Adrenal gland (tissue), 9 donors: ENCODE measurements at regions not wholly inside any gene's neighbourhood (a gene's known extent, or its start where the extent isn't known, plus 50 kb on each side); places are given as distances from the start of the nearest gene placed in this dataset.

Experiments
- DNase-seq, 7 donors: peaks; one replicate each; pipeline ENCODE4 v3.0.0-alpha.2; 2019 to 2020
- H3K27ac ChIP-seq, 5 donors: fragments of 200-600 bp; sonication (generic) in 4 of 5; 1 replicate in 3 of 5; 2 replicates in 2 of 5; pipeline versions ENCODE4 v1.5.1 to v1.8.0; 2016 to 2020; ENCODE audit warnings: mild to moderate bottlenecking in 1 of 5
- H3K27me3 ChIP-seq: fragments of 200-600 bp; 2 replicates; pipeline ENCODE4 v1.8.0; 2021
- H3K36me3 ChIP-seq, 2 donors: fragments of 200-600 bp; replicated peaks in 1 of 2; 1 replicate in 1 of 2; 2 replicates in 1 of 2; pipeline versions ENCODE4 v1.5.1 to v1.8.0; 2018 to 2022
- H3K4me1 ChIP-seq, 2 donors: fragments of 200-600 bp; replicated peaks in 1 of 2; 1 replicate in 1 of 2; 2 replicates in 1 of 2; pipeline versions ENCODE4 v1.5.1 to v1.8.0; 2018 to 2021
- H3K4me3 ChIP-seq, 4 donors: fragments of 200-600 bp; sonication (generic) in 3 of 4; one replicate each; pipeline ENCODE4 v1.5.1; 2016 to 2018
- H3K9me3 ChIP-seq, 3 donors: fragments of 200-600 bp; sonication (generic) in 1 of 3; replicated peaks in 1 of 3; 1 replicate in 2 of 3; 2 replicates in 1 of 3; pipeline versions ENCODE4 v1.5.1 to v1.8.0; 2016 to 2021
- POLR2A ChIP-seq, 2 donors: fragments of 450-650 bp; IDR thresholded peaks; one replicate each; pipeline ENCODE4 v1.6.1; 2017; ENCODE audit warnings: antibody characterized with exemption in 2 of 2, mild to moderate bottlenecking in 2 of 2, moderate library complexity in 1 of 2
- WGBS, 4 donors: extraction: QIAGEN DNeasy Blood & Tissue Kit in 2 of 4; methylation state at CpG; one replicate each; pipeline versions ENCODE4 v1.1.5 to v1.1.7; 2013 to 2017; 5-methylcytosine and 5-hydroxymethylcytosine counted together
- intact Hi-C, 2 donors: fragments of 100-400 bp; cut with DNase I; formaldehyde crosslinking; loops; one replicate each; pipeline versions ENCODE4 v1.14.1 to v1.15.0; 2022 to 2023
- TF ChIP-seq, protein P1 (sequence below), 6 experiments: fragments of 450-650 bp in 4 of 6; fragments of 200-600 bp in 2 of 6; sonication (generic) in 1 of 6; IDR thresholded peaks; 1 replicate in 5 of 6; 2 replicates in 1 of 6; pipeline versions ENCODE4 v1.5.1 to v1.8.0; 2016 to 2021; ENCODE audit warnings: antibody characterized with exemption in 6 of 6, mild to moderate bottlenecking in 2 of 6, moderate library complexity in 1 of 6
- donor health status: healthy with polysubstance abuse.
- donor health status: Bipolar disorder and iron deficiency.
- donor health status: DM: yes; HTN: yes; CAD: no.
- donor health status: DM: no; HTN: no; CAD: no.
- donor health status: DM: no; HTN: no; CAD: no.

DNA sequence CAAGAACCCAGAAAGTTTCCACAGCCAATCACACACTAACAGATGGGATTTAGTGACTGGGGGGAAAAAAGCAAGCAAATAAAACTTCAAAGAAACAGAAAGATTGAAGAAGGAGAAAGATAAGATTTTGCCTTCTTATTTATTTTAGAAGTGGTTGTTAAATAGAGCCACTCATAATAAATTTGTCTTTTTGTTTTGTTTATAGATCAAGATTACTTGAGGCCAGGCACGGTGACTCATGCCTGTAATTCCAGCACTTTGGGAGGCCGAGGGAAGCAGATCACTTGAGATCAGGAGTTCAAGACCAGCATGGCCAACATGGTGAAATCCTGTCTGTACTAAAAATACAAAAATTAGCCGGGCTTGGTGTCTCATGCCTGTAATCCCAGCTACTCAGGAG is 94.9 kb upstream of the RANBP3L start:
- 32 to 36% (median 34%) methylated on average over 3 of the region's 3 CpGs for WGBS, 4 donors
- Histone ChIP-seq H3K36me3 (no peaks in the 10 kb centered on the region), H3K4me1 (no peaks in the 10 kb centered on the region), H3K27me3 (no peaks in the 10 kb centered on the region), H3K9me3 (no peaks in the 10 kb centered on the region), H3K27ac (no peak overlapping the region), H3K4me3 (no peak overlapping the region)
- DNase-seq, result peak in 6 of 7 donors; percentile 17 to 64 (median 41)
- no peak for TF ChIP-seq POLR2A (IDR thresholded peaks at IDR 0.05)
- TF ChIP-seq, protein P1, sequence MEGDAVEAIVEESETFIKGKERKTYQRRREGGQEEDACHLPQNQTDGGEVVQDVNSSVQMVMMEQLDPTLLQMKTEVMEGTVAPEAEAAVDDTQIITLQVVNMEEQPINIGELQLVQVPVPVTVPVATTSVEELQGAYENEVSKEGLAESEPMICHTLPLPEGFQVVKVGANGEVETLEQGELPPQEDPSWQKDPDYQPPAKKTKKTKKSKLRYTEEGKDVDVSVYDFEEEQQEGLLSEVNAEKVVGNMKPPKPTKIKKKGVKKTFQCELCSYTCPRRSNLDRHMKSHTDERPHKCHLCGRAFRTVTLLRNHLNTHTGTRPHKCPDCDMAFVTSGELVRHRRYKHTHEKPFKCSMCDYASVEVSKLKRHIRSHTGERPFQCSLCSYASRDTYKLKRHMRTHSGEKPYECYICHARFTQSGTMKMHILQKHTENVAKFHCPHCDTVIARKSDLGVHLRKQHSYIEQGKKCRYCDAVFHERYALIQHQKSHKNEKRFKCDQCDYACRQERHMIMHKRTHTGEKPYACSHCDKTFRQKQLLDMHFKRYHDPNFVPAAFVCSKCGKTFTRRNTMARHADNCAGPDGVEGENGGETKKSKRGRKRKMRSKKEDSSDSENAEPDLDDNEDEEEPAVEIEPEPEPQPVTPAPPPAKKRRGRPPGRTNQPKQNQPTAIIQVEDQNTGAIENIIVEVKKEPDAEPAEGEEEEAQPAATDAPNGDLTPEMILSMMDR (IDR thresholded peaks at IDR 0.05), result no peak
- intact Hi-C loops, result loop anchor here in 1 of 2 donors (10.0 kb wide), 1 partner anchor 222 kb away; no protein-coding TSS in a partner anchor

DNA sequence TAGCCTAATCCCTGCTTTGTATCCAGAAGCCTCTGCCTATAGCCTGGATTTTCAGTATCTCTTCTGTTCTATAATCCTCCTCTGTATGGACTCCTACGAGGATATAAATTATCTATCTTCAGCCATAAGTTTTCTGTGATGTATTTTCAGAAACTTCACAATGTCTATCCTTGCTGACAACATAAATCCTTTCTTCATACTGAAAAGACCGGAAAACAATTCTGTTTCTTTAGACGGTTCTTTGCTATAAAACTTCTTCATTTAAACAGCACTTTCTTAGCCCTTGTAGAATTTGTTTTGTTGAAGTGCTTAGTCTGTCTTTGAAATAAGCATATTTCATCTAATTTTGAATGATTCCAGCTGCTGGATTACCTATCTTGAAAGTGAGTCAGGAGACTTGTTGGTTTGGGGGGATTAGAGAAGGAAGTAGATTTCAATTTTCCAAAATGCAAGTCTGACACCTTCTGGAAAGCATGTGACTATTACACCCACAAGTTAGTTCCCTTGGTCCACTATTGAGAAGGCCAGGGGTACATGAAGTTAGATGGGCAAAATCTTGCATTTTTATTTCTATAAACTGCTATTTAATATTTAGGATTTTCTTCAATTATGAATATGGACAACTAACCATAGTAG is 96.3 kb upstream of the RANBP3L start:
- H3K4me1 ChIP-seq, result no peaks in the 10 kb centered on the region
- no peak overlapping the region for H3K4me3 ChIP-seq
- DNase-seq, result no peak
- H3K27me3 ChIP-seq, result no peaks in the 10 kb centered on the region
- TF ChIP-seq, protein P1 (IDR thresholded peaks at IDR 0.05), result peak in 5 of 6 experiments; percentile 22 to 60 (median 52)
- no peak for TF ChIP-seq POLR2A (IDR thresholded peaks at IDR 0.05)
- no peaks in the 10 kb centered on the region for H3K36me3 ChIP-seq
- no peak overlapping the region for H3K27ac ChIP-seq
- intact Hi-C loops, result loop anchor here in 1 of 2 donors (10.0 kb wide), 1 partner anchor 223 kb away; no protein-coding TSS in a partner anchor
- 65 to 73% (median 69%) methylated on average over 3 of the region's 3 CpGs for WGBS, 4 donors
- H3K9me3 ChIP-seq, result no peaks in the 10 kb centered on the region

DNA sequence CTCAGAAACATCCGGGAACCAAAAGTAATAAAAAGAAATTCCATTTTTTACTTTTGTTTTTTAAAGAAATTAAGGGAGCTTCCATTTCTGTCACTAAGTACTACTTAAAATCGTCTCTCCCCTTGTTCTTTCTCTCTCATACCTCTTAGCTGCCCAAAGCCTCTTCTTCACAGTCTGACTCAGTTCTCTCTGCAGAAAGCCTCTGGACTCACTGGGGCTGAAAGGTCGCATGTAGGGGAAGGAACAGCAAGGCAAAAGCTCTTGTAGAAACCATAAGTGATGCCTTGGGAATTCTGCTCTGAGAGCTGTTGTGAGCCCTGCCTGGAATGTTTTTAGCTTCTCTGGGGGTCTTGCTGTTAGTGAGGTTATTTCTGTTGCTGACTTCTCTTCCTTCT is 100.8 kb upstream of the RANBP3L start:
- Histone ChIP-seq H3K4me3 (no peak overlapping the region), H3K9me3 (no peaks in the 10 kb centered on the region), H3K27ac (no peak overlapping the region), H3K4me1 (no peaks in the 10 kb centered on the region), H3K36me3 (no peaks in the 10 kb centered on the region), H3K27me3 (no peaks in the 10 kb centered on the region)
- no peak for DNase-seq
- intact Hi-C loops, result loop anchor here (5.0 to 10.0 kb wide), 2 partner anchors 138 to 140 kb away; no protein-coding TSS in a partner anchor
- no peak for TF ChIP-seq POLR2A (IDR thresholded peaks at IDR 0.05)
- TF ChIP-seq, protein P1 (IDR thresholded peaks at IDR 0.05), result no peak
- WGBS, 4 donors, result 69 to 79% (median 75%) methylated on average over 3 of the region's 3 CpGs

DNA sequence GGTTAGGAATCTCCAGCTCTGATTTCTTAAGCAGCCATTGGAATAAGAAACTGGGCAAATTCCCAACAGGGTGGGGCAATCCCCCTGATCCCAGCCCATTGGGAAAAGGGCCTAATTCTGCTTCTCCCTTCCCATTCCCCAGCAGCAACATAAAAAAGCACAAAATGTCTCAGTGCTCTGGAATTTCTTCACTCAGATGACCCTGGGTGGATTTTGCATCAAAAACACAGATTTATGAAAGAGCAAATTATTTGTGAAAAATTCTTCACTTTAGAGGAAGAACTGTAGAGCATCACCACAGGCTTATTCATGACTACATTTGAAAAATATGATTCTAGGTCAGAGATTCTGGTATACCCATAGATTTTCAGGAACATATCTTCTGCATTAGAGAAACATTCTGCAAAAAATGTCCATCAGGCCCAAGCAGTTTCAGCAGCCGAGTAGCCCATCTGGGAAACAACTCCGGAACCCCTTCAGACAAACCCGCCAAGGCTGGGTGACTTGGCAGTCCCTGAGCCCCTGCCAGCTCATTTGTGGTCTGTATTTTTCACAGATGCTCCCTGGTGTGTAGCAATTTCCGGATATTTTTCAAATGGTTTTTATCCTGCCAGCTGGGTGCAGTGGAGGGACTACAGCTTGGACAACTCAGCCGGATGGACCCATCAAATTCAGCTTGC is 102.1 kb upstream of the RANBP3L start:
- intact Hi-C loops, result loop anchor here (5.0 to 10.0 kb wide), 2 partner anchors 139 to 141 kb away; no protein-coding TSS in a partner anchor
- H3K27ac ChIP-seq, result peak overlapping the region in 1 of 5 donors; percentile 83
- H3K9me3 ChIP-seq, result no peaks in the 10 kb centered on the region
- WGBS, 4 donors, result 53 to 82% (median 76%) methylated on average over 5 of the region's 5 CpGs
- H3K4me1 ChIP-seq, result no peaks in the 10 kb centered on the region
- TF ChIP-seq POLR2A (IDR thresholded peaks at IDR 0.05), result no peak
- TF ChIP-seq, protein P1 (IDR thresholded peaks at IDR 0.05), result no peak
- no peaks in the 10 kb centered on the region for H3K27me3 ChIP-seq
- no peak overlapping the region for H3K4me3 ChIP-seq
- DNase-seq, result peak in 6 of 7 donors; percentile 18 to 65 (median 41)
- no peaks in the 10 kb centered on the region for H3K36me3 ChIP-seq
